GM23338 (cell line): ENCODE measurements at regions not wholly inside any gene's neighbourhood (a gene's known extent, or its start where the extent isn't known, plus 50 kb on each side); places are given as distances from the start of the nearest gene placed in this dataset.

Source experiments
- ATAC-seq: fragments of 200-7000 bp; cut with Tn5 transposase; 3 replicates; pipeline ENCODE4 v1.9.1; 2020
- DNase-seq: peaks from one replicate; pipeline ENCODE4 v3.0.0-alpha.2; 2015; ENCODE audit warnings: low spot score
- H2AFZ ChIP-seq: fragments of 200-600 bp; sonication (generic); 2 replicates; pipeline ENCODE4 v1.8.0; 2016; ENCODE audit warnings: antibody characterized with exemption, mild to moderate bottlenecking, moderate library complexity
- H3F3A ChIP-seq: fragments of 200-600 bp; sonication (generic); replicated peaks from 2 replicates; pipeline ENCODE4 v1.8.0; 2017; ENCODE audit warnings: antibody characterized with exemption, mixed run types, low read depth
- H3K27ac ChIP-seq: fragments of 200-600 bp; sonication (generic); 2 replicates; pipeline ENCODE4 v1.6.1; 2016; ENCODE audit warnings: low read depth
- H3K27me3 ChIP-seq: fragments of 200-600 bp; sonication (generic); 2 replicates; pipeline ENCODE4 v1.8.0; 2016; ENCODE audit warnings: mild to moderate bottlenecking, mixed run types, moderate library complexity; ENCODE audit not compliant: insufficient read depth
- H3K36me3 ChIP-seq: fragments of 200-600 bp; sonication (generic); 2 replicates; pipeline ENCODE4 v1.8.0; 2016; ENCODE audit warnings: mild to moderate bottlenecking; ENCODE audit not compliant: insufficient read depth
- H3K4me1 ChIP-seq: fragments of 200-600 bp; sonication (generic); 2 replicates; pipeline ENCODE4 v1.8.0; 2016; ENCODE audit warnings: mild to moderate bottlenecking, moderate library complexity; ENCODE audit not compliant: insufficient read depth
- H3K4me2 ChIP-seq: fragments of 200-600 bp; sonication (generic); 2 replicates; pipeline ENCODE4 v1.7.1; 2017; ENCODE audit warnings: mixed run types
- H3K4me3 ChIP-seq: fragments of 200-600 bp; sonication (generic); 2 replicates; pipeline ENCODE4 v1.6.1; 2016; ENCODE audit warnings: mixed run types
- H3K79me2 ChIP-seq: fragments of 200-600 bp; sonication (generic); replicated peaks from 2 replicates; pipeline ENCODE4 v1.8.0; 2017; ENCODE audit warnings: mild to moderate bottlenecking; ENCODE audit not compliant: insufficient read depth
- H3K9me2 ChIP-seq: fragments of 200-600 bp; sonication (generic); 2 replicates; pipeline ENCODE4 v1.8.0; 2017; ENCODE audit not compliant: insufficient read depth
- H4K20me1 ChIP-seq: fragments of 200-600 bp; sonication (generic); replicated peaks from 2 replicates; pipeline ENCODE4 v1.8.0; 2017; ENCODE audit warnings: mild to moderate bottlenecking; ENCODE audit not compliant: insufficient read depth
- H3K27ac Mint-ChIP-seq: 2 replicates; pipeline ENCODE4 v1.8.0; 2020; ENCODE audit warnings: inconsistent platforms, mild to moderate bottlenecking, moderate library complexity, mixed read lengths
- H3K27me3 Mint-ChIP-seq: 3 replicates; pipeline ENCODE4 v1.8.0; 2022; ENCODE audit warnings: low read depth, mild to moderate bottlenecking, moderate library complexity, mixed read lengths, inconsistent platforms; ENCODE audit not compliant: insufficient read depth, poor library complexity
- H3K36me3 Mint-ChIP-seq: 3 replicates; pipeline ENCODE4 v1.8.0; 2021; ENCODE audit warnings: low read depth, mild to moderate bottlenecking, inconsistent platforms, moderate library complexity, mixed read lengths
- H3K4me1 Mint-ChIP-seq: 3 replicates; pipeline ENCODE4 v1.8.0; 2020; ENCODE audit warnings: mild to moderate bottlenecking, inconsistent platforms, mixed read lengths
- H3K4me3 Mint-ChIP-seq: 3 replicates; pipeline ENCODE4 v1.8.0; 2021; ENCODE audit warnings: moderate library complexity, mild to moderate bottlenecking, inconsistent platforms, mixed read lengths
- H3K9me3 Mint-ChIP-seq: 3 replicates; pipeline ENCODE4 v1.8.0; 2020; ENCODE audit warnings: moderate library complexity, mild to moderate bottlenecking, inconsistent platforms, mixed read lengths
- CREB1 ChIP-seq: fragments of 250-450 bp; sonication (Bioruptor Pico); IDR thresholded peaks from 2 replicates; pipeline ENCODE4 v1.5.0; 2020; ENCODE audit warnings: low read depth, mild to moderate bottlenecking, moderate library complexity
- POLR2AphosphoS5 ChIP-seq: IDR thresholded peaks from 2 replicates; pipeline ENCODE4 v1.6.1; 2016; ENCODE audit warnings: antibody characterized with exemption, low read depth
- STAT1 ChIP-seq: IDR thresholded peaks from one replicate; pipeline ENCODE4 v1.6.1; 2016; ENCODE audit warnings: antibody characterized with exemption; ENCODE audit not compliant: unreplicated experiment
- ZNF114 ChIP-seq: fragments of 250-450 bp; sonication (Bioruptor Pico); IDR thresholded peaks from 2 replicates; pipeline ENCODE4 v1.5.0; 2020; ENCODE audit warnings: mild to moderate bottlenecking, moderate library complexity
- TF ChIP-seq, protein P1 (sequence below): IDR thresholded peaks from 2 replicates; pipeline ENCODE4 v1.6.1; 2016; ENCODE audit warnings: antibody characterized with exemption
- TF ChIP-seq, protein P2 (sequence below): IDR thresholded peaks from one replicate; pipeline ENCODE4 v1.6.1; 2018; ENCODE audit warnings: antibody characterized with exemption; ENCODE audit not compliant: unreplicated experiment
- TF ChIP-seq, protein P3 (sequence below): fragments of 250-450 bp; sonication (Bioruptor Pico); IDR thresholded peaks from 2 replicates; pipeline ENCODE4 v1.5.0; 2020; ENCODE audit warnings: mild to moderate bottlenecking, moderate library complexity

DNA sequence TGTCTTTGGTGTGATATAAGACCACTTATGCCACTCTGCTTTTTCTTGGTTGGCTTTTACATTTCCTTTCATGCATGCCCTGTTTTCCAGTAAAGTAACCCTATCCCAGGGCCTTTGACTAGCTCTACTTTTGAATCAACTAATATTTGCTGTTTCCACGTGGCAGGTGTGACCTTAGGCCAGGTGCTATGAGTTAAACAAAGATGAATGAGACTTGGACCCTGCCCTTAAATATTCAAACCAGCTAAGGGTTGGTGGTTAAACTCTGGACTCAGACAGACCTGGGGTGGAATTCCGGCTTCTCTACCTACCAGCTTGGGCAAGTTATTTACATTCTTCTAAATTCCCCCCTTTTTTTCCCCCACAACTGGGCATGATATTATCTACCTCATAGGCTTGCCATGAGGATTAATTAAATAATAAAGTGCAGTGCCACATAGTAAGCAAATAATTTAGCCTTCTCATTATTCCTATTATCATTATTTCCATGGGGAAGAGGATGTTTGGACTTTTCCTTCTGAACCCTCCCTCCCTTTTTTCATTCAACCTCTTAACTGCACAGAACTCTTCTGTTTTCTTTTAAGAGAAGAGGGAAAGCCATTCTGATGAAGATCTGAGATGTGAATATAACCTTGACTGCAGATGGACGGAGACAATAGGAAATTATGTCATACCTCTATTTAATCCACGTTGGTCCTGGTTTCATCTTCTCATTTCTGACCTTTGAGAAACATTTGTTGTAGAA, 143.6 kb upstream of the TNFAIP3 start:
- no peaks in the 10 kb centered on the region for H3K79me2 ChIP-seq
- no peaks in the 10 kb centered on the region for H3F3A ChIP-seq
- H4K20me1 ChIP-seq = no peaks in the 10 kb centered on the region
- H2AFZ ChIP-seq = no peak overlapping the region
- H3K9me2 ChIP-seq = no peaks in the 10 kb centered on the region; the same call in 1 of the 2 replicates
- ATAC-seq (no peak), DNase-seq (no peak)
- no peak overlapping the region for H3K27ac ChIP-seq
- Mint-ChIP-seq H3K9me3 (no peaks in the 10 kb centered on the region; the same call in 2 of the 3 replicates), H3K4me3 (no peak overlapping the region), H3K27ac (no peak overlapping the region), H3K4me1 (no peaks in the 10 kb centered on the region), H3K36me3 (no peaks in the 10 kb centered on the region), H3K27me3 (no peaks in the 10 kb centered on the region)
- no peaks in the 10 kb centered on the region for H3K27me3 ChIP-seq
- no peaks in the 10 kb centered on the region for H3K36me3 ChIP-seq
- TF ChIP-seq, protein P1, sequence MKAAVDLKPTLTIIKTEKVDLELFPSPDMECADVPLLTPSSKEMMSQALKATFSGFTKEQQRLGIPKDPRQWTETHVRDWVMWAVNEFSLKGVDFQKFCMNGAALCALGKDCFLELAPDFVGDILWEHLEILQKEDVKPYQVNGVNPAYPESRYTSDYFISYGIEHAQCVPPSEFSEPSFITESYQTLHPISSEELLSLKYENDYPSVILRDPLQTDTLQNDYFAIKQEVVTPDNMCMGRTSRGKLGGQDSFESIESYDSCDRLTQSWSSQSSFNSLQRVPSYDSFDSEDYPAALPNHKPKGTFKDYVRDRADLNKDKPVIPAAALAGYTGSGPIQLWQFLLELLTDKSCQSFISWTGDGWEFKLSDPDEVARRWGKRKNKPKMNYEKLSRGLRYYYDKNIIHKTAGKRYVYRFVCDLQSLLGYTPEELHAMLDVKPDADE = no peak
- TF ChIP-seq CREB1 (CRISPR knock-in tag) (no peak), POLR2AphosphoS5 (no peak), ZNF114 (no peak), STAT1 (no peak)
- TF ChIP-seq, protein P2, sequence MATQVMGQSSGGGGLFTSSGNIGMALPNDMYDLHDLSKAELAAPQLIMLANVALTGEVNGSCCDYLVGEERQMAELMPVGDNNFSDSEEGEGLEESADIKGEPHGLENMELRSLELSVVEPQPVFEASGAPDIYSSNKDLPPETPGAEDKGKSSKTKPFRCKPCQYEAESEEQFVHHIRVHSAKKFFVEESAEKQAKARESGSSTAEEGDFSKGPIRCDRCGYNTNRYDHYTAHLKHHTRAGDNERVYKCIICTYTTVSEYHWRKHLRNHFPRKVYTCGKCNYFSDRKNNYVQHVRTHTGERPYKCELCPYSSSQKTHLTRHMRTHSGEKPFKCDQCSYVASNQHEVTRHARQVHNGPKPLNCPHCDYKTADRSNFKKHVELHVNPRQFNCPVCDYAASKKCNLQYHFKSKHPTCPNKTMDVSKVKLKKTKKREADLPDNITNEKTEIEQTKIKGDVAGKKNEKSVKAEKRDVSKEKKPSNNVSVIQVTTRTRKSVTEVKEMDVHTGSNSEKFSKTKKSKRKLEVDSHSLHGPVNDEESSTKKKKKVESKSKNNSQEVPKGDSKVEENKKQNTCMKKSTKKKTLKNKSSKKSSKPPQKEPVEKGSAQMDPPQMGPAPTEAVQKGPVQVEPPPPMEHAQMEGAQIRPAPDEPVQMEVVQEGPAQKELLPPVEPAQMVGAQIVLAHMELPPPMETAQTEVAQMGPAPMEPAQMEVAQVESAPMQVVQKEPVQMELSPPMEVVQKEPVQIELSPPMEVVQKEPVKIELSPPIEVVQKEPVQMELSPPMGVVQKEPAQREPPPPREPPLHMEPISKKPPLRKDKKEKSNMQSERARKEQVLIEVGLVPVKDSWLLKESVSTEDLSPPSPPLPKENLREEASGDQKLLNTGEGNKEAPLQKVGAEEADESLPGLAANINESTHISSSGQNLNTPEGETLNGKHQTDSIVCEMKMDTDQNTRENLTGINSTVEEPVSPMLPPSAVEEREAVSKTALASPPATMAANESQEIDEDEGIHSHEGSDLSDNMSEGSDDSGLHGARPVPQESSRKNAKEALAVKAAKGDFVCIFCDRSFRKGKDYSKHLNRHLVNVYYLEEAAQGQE = no peak
- TF ChIP-seq, protein P3, sequence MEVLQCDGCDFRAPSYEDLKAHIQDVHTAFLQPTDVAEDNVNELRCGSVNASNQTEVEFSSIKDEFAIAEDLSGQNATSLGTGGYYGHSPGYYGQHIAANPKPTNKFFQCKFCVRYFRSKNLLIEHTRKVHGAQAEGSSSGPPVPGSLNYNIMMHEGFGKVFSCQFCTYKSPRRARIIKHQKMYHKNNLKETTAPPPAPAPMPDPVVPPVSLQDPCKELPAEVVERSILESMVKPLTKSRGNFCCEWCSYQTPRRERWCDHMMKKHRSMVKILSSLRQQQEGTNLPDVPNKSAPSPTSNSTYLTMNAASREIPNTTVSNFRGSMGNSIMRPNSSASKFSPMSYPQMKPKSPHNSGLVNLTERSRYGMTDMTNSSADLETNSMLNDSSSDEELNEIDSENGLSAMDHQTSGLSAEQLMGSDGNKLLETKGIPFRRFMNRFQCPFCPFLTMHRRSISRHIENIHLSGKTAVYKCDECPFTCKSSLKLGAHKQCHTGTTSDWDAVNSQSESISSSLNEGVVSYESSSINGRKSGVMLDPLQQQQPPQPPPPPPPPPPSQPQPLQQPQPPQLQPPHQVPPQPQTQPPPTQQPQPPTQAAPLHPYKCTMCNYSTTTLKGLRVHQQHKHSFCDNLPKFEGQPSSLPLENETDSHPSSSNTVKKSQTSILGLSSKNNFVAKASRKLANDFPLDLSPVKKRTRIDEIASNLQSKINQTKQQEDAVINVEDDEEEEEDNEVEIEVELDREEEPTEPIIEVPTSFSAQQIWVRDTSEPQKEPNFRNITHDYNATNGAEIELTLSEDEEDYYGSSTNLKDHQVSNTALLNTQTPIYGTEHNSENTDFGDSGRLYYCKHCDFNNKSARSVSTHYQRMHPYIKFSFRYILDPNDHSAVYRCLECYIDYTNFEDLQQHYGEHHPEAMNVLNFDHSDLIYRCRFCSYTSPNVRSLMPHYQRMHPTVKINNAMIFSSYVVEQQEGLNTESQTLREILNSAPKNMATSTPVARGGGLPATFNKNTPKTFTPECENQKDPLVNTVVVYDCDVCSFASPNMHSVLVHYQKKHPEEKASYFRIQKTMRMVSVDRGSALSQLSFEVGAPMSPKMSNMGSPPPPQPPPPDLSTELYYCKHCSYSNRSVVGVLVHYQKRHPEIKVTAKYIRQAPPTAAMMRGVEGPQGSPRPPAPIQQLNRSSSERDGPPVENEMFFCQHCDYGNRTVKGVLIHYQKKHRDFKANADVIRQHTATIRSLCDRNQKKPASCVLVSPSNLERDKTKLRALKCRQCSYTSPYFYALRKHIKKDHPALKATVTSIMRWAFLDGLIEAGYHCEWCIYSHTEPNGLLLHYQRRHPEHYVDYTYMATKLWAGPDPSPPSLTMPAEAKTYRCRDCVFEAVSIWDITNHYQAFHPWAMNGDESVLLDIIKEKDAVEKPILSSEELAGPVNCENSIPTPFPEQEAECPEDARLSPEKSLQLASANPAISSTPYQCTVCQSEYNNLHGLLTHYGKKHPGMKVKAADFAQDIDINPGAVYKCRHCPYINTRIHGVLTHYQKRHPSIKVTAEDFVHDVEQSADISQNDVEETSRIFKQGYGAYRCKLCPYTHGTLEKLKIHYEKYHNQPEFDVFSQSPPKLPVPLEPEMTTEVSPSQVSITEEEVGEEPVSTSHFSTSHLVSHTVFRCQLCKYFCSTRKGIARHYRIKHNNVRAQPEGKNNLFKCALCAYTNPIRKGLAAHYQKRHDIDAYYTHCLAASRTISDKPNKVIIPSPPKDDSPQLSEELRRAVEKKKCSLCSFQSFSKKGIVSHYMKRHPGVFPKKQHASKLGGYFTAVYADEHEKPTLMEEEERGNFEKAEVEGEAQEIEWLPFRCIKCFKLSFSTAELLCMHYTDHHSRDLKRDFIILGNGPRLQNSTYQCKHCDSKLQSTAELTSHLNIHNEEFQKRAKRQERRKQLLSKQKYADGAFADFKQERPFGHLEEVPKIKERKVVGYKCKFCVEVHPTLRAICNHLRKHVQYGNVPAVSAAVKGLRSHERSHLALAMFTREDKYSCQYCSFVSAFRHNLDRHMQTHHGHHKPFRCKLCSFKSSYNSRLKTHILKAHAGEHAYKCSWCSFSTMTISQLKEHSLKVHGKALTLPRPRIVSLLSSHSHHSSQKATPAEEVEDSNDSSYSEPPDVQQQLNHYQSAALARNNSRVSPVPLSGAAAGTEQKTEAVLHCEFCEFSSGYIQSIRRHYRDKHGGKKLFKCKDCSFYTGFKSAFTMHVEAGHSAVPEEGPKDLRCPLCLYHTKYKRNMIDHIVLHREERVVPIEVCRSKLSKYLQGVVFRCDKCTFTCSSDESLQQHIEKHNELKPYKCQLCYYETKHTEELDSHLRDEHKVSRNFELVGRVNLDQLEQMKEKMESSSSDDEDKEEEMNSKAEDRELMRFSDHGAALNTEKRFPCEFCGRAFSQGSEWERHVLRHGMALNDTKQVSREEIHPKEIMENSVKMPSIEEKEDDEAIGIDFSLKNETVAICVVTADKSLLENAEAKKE (CRISPR knock-in tag) = no peak
- H3K4me2 ChIP-seq = no peak overlapping the region
- no peaks in the 10 kb centered on the region for H3K4me1 ChIP-seq
- H3K4me3 ChIP-seq = no peak overlapping the region
